ENCODE measurements at regions not wholly inside any gene's neighbourhood (a gene's known extent, or its start where the extent isn't known, plus 50 kb on each side); places are given as distances from the start of the nearest gene placed in this dataset.

- peak; percentile 10 for DNase-seq
- TF ChIP-seq, protein P1, sequence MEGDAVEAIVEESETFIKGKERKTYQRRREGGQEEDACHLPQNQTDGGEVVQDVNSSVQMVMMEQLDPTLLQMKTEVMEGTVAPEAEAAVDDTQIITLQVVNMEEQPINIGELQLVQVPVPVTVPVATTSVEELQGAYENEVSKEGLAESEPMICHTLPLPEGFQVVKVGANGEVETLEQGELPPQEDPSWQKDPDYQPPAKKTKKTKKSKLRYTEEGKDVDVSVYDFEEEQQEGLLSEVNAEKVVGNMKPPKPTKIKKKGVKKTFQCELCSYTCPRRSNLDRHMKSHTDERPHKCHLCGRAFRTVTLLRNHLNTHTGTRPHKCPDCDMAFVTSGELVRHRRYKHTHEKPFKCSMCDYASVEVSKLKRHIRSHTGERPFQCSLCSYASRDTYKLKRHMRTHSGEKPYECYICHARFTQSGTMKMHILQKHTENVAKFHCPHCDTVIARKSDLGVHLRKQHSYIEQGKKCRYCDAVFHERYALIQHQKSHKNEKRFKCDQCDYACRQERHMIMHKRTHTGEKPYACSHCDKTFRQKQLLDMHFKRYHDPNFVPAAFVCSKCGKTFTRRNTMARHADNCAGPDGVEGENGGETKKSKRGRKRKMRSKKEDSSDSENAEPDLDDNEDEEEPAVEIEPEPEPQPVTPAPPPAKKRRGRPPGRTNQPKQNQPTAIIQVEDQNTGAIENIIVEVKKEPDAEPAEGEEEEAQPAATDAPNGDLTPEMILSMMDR (IDR thresholded peaks at IDR 0.05; ENCODE audit: low read depth, low read length) = no peak
- Histone ChIP-seq H3K27me3 (ENCODE audit: insufficient read depth, low read depth, severe bottlenecking) (no peaks in the 10 kb centered on the region), H3K4me3 (ENCODE audit: low read depth, low read length) (no peak overlapping the region), H3K9me3 (ENCODE audit: severe bottlenecking) (no peaks in the 10 kb centered on the region), H3K27ac (no peak overlapping the region), H3K36me3 (no peaks in the 10 kb centered on the region)
Measured at GRCh38 chr16:86424398-86424797, 85.9 kb upstream of the FOXF1 start.

- no peak for DNase-seq
- Histone ChIP-seq H3K9me3 (ENCODE audit: severe bottlenecking) (no peaks in the 10 kb centered on the region), H3K27ac (no peak overlapping the region), H3K27me3 (ENCODE audit: insufficient read depth, low read depth, severe bottlenecking) (no peaks in the 10 kb centered on the region), H3K36me3 (no peaks in the 10 kb centered on the region), H3K4me3 (ENCODE audit: low read depth, low read length) (no peak overlapping the region)
- TF ChIP-seq, protein P1 (IDR thresholded peaks at IDR 0.05; ENCODE audit: low read depth, low read length) = no peak
Measured at GRCh38 chr16:86424985-86425384, 85.3 kb upstream of the FOXF1 start.

DNA sequence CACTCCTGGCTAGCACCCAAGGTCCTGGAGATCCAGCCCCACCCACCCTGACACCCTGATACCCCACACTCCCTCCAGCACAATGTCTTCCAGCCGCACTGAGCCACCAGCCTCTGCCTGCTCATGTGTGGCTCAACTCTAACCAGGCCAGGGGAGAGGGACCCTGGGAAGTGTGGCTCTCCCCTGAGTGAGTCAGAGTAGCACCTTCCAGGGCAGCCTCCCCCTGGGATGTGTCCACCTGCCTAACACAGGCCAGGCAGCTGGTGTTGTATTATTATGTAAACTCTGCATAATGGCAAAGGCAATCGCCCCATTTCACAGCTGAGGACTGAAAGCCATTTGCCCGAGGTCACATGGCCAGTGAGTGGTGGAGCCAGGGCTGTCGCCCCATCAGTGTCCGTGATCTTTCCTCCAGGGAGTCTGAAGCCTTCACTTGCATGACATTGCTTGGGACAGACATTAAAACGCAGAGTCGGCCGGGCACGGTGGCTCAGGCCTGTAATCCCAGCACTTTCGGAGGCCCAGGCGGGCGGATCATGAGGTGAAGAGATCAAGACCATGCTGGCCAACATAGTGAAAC, 84.2 kb upstream of the FOXF1 start:
- Histone ChIP-seq H3K36me3 (no peaks in the 10 kb centered on the region), H3K27ac (no peak overlapping the region), H3K27me3 (ENCODE audit: insufficient read depth, low read depth, severe bottlenecking) (no peaks in the 10 kb centered on the region), H3K4me3 (ENCODE audit: low read depth, low read length) (no peak overlapping the region), H3K9me3 (ENCODE audit: severe bottlenecking) (no peaks in the 10 kb centered on the region)
- TF ChIP-seq, protein P1 (IDR thresholded peaks at IDR 0.05; ENCODE audit: low read depth, low read length) = no peak
- no peak for DNase-seq

- DNase-seq = no peak
- Histone ChIP-seq H3K9me3 (ENCODE audit: severe bottlenecking) (no peaks in the 10 kb centered on the region), H3K36me3 (no peaks in the 10 kb centered on the region), H3K27me3 (ENCODE audit: insufficient read depth, low read depth, severe bottlenecking) (no peaks in the 10 kb centered on the region), H3K4me3 (ENCODE audit: low read depth, low read length) (no peak overlapping the region), H3K27ac (no peak overlapping the region)
- TF ChIP-seq, protein P1 (IDR thresholded peaks at IDR 0.05; ENCODE audit: low read depth, low read length) = no peak
Measured at GRCh38 chr16:86427433-86427851, 82.9 kb upstream of the FOXF1 start.

- Histone ChIP-seq H3K4me3 (ENCODE audit: low read depth, low read length) (no peak overlapping the region), H3K27me3 (ENCODE audit: insufficient read depth, low read depth, severe bottlenecking) (no peaks in the 10 kb centered on the region), H3K27ac (no peak overlapping the region), H3K9me3 (ENCODE audit: severe bottlenecking) (no peaks in the 10 kb centered on the region), H3K36me3 (no peaks in the 10 kb centered on the region)
- peak; percentile 36 for DNase-seq
- TF ChIP-seq, protein P1 (IDR thresholded peaks at IDR 0.05; ENCODE audit: low read depth, low read length) = no peak
Measured at GRCh38 chr16:86428729-86429517, 81.4 kb upstream of the FOXF1 start.
